HFF-Myc (cell line): ENCODE measurements at regions not wholly inside any gene's neighbourhood (a gene's known extent, or its start where the extent isn't known, plus 50 kb on each side); places are given as distances from the start of the nearest gene placed in this dataset.
"Not testable (repeated sequence)": the region's sequence is repeated elsewhere in the genome, so short reads cannot be mapped to it uniquely, and the experiment has no call there.

Experiments
- DNase-seq: peaks from one replicate; pipeline ENCODE4 v3.0.0-alpha.2; 2011; ENCODE audit warnings: low read depth; ENCODE audit errors: extremely low read depth
- H3K4me3 ChIP-seq: replicated peaks from 2 replicates; pipeline ENCODE4 v1.5.1; 2011; ENCODE audit warnings: low read depth, mild to moderate bottlenecking, control low read depth, low read length
- CTCF ChIP-seq: IDR thresholded peaks from 2 replicates; pipeline ENCODE4 v1.5.1; 2012; ENCODE audit warnings: mild to moderate bottlenecking, low read depth, low read length, control low read depth; ENCODE audit errors: missing control alignments

GRCh38 chr5:92849756-92850155, 731.3 kb downstream of the NR2F1-AS1 start:
- no peak for DNase-seq
- no peak overlapping the region for H3K4me3 ChIP-seq
- TF ChIP-seq CTCF = no peak

GRCh38 chr5:92841604-92842155, 739.3 kb downstream of the NR2F1-AS1 start:
- TF ChIP-seq CTCF = no peak
- no peak overlapping the region for H3K4me3 ChIP-seq
- DNase-seq = no peak

GRCh38 chr5:92838253-92838652, 742.8 kb downstream of the NR2F1-AS1 start:
- H3K4me3 ChIP-seq = no peak overlapping the region
- no peak for DNase-seq
- TF ChIP-seq CTCF = no peak

GRCh38 chr5:92836855-92837755, 743.9 kb downstream of the NR2F1-AS1 start:
- no peak overlapping the region for H3K4me3 ChIP-seq
- no peak for TF ChIP-seq CTCF
- DNase-seq = peak; percentile 1

GRCh38 chr5:92835712-92836111, 745.3 kb downstream of the NR2F1-AS1 start:
- TF ChIP-seq CTCF = no peak
- DNase-seq = no peak
- H3K4me3 ChIP-seq = no peak overlapping the region

GRCh38 chr5:92823551-92823950, 757.5 kb downstream of the NR2F1-AS1 start:
- not testable (repeated sequence) for H3K4me3 ChIP-seq, DNase-seq

- no peak for DNase-seq
- TF ChIP-seq CTCF = no peak
- no peak overlapping the region for H3K4me3 ChIP-seq
These were observed 758.8 kb downstream of the NR2F1-AS1 start for GRCh38 chr5:92822183-92822582.
